GM23338 (cell line): ENCODE measurements at regions not wholly inside any gene's neighbourhood (a gene's known extent, or its start where the extent isn't known, plus 50 kb on each side); places are given as distances from the start of the nearest gene placed in this dataset.

Source experiments
- ATAC-seq: fragments of 200-7000 bp; cut with Tn5 transposase; 3 replicates; pipeline ENCODE4 v1.9.1; 2020
- DNase-seq: peaks from one replicate; pipeline ENCODE4 v3.0.0-alpha.2; 2015; ENCODE audit warnings: low spot score
- H2AFZ ChIP-seq: fragments of 200-600 bp; sonication (generic); 2 replicates; pipeline ENCODE4 v1.8.0; 2016; ENCODE audit warnings: antibody characterized with exemption, mild to moderate bottlenecking, moderate library complexity
- H3F3A ChIP-seq: fragments of 200-600 bp; sonication (generic); replicated peaks from 2 replicates; pipeline ENCODE4 v1.8.0; 2017; ENCODE audit warnings: antibody characterized with exemption, mixed run types, low read depth
- H3K27ac ChIP-seq: fragments of 200-600 bp; sonication (generic); 2 replicates; pipeline ENCODE4 v1.6.1; 2016; ENCODE audit warnings: low read depth
- H3K27me3 ChIP-seq: fragments of 200-600 bp; sonication (generic); 2 replicates; pipeline ENCODE4 v1.8.0; 2016; ENCODE audit warnings: mild to moderate bottlenecking, mixed run types, moderate library complexity; ENCODE audit not compliant: insufficient read depth
- H3K36me3 ChIP-seq: fragments of 200-600 bp; sonication (generic); 2 replicates; pipeline ENCODE4 v1.8.0; 2016; ENCODE audit warnings: mild to moderate bottlenecking; ENCODE audit not compliant: insufficient read depth
- H3K4me1 ChIP-seq: fragments of 200-600 bp; sonication (generic); 2 replicates; pipeline ENCODE4 v1.8.0; 2016; ENCODE audit warnings: mild to moderate bottlenecking, moderate library complexity; ENCODE audit not compliant: insufficient read depth
- H3K4me2 ChIP-seq: fragments of 200-600 bp; sonication (generic); 2 replicates; pipeline ENCODE4 v1.7.1; 2017; ENCODE audit warnings: mixed run types
- H3K4me3 ChIP-seq: fragments of 200-600 bp; sonication (generic); 2 replicates; pipeline ENCODE4 v1.6.1; 2016; ENCODE audit warnings: mixed run types
- H3K79me2 ChIP-seq: fragments of 200-600 bp; sonication (generic); replicated peaks from 2 replicates; pipeline ENCODE4 v1.8.0; 2017; ENCODE audit warnings: mild to moderate bottlenecking; ENCODE audit not compliant: insufficient read depth
- H3K9me2 ChIP-seq: fragments of 200-600 bp; sonication (generic); 2 replicates; pipeline ENCODE4 v1.8.0; 2017; ENCODE audit not compliant: insufficient read depth
- H4K20me1 ChIP-seq: fragments of 200-600 bp; sonication (generic); replicated peaks from 2 replicates; pipeline ENCODE4 v1.8.0; 2017; ENCODE audit warnings: mild to moderate bottlenecking; ENCODE audit not compliant: insufficient read depth
- H3K27ac Mint-ChIP-seq: 2 replicates; pipeline ENCODE4 v1.8.0; 2020; ENCODE audit warnings: inconsistent platforms, mild to moderate bottlenecking, moderate library complexity, mixed read lengths
- H3K27me3 Mint-ChIP-seq: 3 replicates; pipeline ENCODE4 v1.8.0; 2022; ENCODE audit warnings: low read depth, mild to moderate bottlenecking, moderate library complexity, mixed read lengths, inconsistent platforms; ENCODE audit not compliant: insufficient read depth, poor library complexity
- H3K36me3 Mint-ChIP-seq: 3 replicates; pipeline ENCODE4 v1.8.0; 2021; ENCODE audit warnings: low read depth, mild to moderate bottlenecking, inconsistent platforms, moderate library complexity, mixed read lengths
- H3K4me1 Mint-ChIP-seq: 3 replicates; pipeline ENCODE4 v1.8.0; 2020; ENCODE audit warnings: mild to moderate bottlenecking, inconsistent platforms, mixed read lengths
- H3K4me3 Mint-ChIP-seq: 3 replicates; pipeline ENCODE4 v1.8.0; 2021; ENCODE audit warnings: moderate library complexity, mild to moderate bottlenecking, inconsistent platforms, mixed read lengths
- H3K9me3 Mint-ChIP-seq: 3 replicates; pipeline ENCODE4 v1.8.0; 2020; ENCODE audit warnings: moderate library complexity, mild to moderate bottlenecking, inconsistent platforms, mixed read lengths
- EZH2 ChIP-seq: fragments of 200-600 bp; sonication (generic); IDR thresholded peaks from one replicate; pipeline ENCODE4 v1.8.0; 2017; ENCODE audit warnings: antibody characterized with exemption, mild to moderate bottlenecking, low read depth; ENCODE audit not compliant: unreplicated experiment
- EZH2phosphoT487 ChIP-seq: fragments of 200-600 bp; sonication (generic); IDR thresholded peaks from one replicate; pipeline ENCODE4 v1.8.1; 2018; ENCODE audit warnings: antibody characterized with exemption; ENCODE audit not compliant: unreplicated experiment
- JUNB ChIP-seq: IDR thresholded peaks from one replicate; pipeline ENCODE4 v1.6.1; 2016; ENCODE audit warnings: antibody characterized with exemption; ENCODE audit not compliant: unreplicated experiment
- NANOG ChIP-seq: IDR thresholded peaks from 2 replicates; pipeline ENCODE4 v1.6.1; 2016; ENCODE audit warnings: antibody characterized with exemption, borderline replicate concordance
- POLR2AphosphoS5 ChIP-seq: IDR thresholded peaks from 2 replicates; pipeline ENCODE4 v1.6.1; 2016; ENCODE audit warnings: antibody characterized with exemption, low read depth
- STAT1 ChIP-seq: IDR thresholded peaks from one replicate; pipeline ENCODE4 v1.6.1; 2016; ENCODE audit warnings: antibody characterized with exemption; ENCODE audit not compliant: unreplicated experiment
- ZNF114 ChIP-seq: fragments of 250-450 bp; sonication (Bioruptor Pico); IDR thresholded peaks from 2 replicates; pipeline ENCODE4 v1.5.0; 2020; ENCODE audit warnings: mild to moderate bottlenecking, moderate library complexity
- ZNF331 ChIP-seq: fragments of 250-450 bp; sonication (Bioruptor Pico); IDR thresholded peaks from 2 replicates; pipeline ENCODE4 v1.5.0; 2020; ENCODE audit warnings: low read depth, mild to moderate bottlenecking, moderate library complexity
- ZNF462 ChIP-seq: fragments of 250-450 bp; sonication (Bioruptor Pico); IDR thresholded peaks from 2 replicates; pipeline ENCODE4 v1.5.0; 2020; ENCODE audit warnings: mild to moderate bottlenecking, moderate library complexity
- TF ChIP-seq, protein P1 (sequence below): IDR thresholded peaks from one replicate; pipeline ENCODE4 v1.6.1; 2018; ENCODE audit warnings: antibody characterized with exemption; ENCODE audit not compliant: unreplicated experiment

DNA sequence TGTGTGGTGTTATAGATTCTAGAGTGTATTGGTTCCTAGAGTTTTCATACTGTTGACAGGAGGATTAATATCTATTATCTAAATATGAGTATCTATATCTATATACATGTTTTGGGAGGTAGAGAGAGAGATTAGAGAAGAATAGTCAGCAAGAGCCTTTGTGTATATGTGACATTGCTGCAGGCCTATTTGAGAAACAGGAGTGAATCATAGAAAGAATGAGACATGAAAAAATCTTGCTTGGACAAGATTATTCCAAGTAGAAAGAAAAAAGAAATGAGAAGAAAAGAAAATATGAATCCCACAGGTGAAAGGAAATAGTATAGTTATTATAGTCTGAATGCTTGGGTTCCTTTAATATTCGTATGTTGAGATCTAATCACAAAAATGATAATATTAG, 720.4 kb downstream of the RERGL start:
- Mint-ChIP-seq H3K4me1 (no peaks in the 10 kb centered on the region), H3K27ac (no peak overlapping the region), H3K36me3 (no peaks in the 10 kb centered on the region), H3K9me3 (no peaks in the 10 kb centered on the region), H3K4me3 (no peak overlapping the region), H3K27me3 (no peaks in the 10 kb centered on the region)
- Histone ChIP-seq H3K27ac (no peak overlapping the region), H3K4me1 (no peaks in the 10 kb centered on the region), H3K27me3 (no peaks in the 10 kb centered on the region), H3K4me3 (no peak overlapping the region), H2AFZ (no peak overlapping the region), H3K79me2 (no peaks in the 10 kb centered on the region), H3F3A (no peaks in the 10 kb centered on the region), H3K4me2 (no peak overlapping the region), H3K36me3 (no peaks in the 10 kb centered on the region), H3K9me2 (no peaks in the 10 kb centered on the region), H4K20me1 (peaks cover 2% of the 10 kb centered on the region; the same call in 1 of the 2 replicates)
- TF ChIP-seq ZNF114 (no peak), EZH2 (no peak), STAT1 (no peak), JUNB (no peak), POLR2AphosphoS5 (no peak), ZNF462 (no peak), NANOG (no peak), ZNF331 (CRISPR knock-in tag) (no peak), EZH2phosphoT487 (no peak)
- TF ChIP-seq, protein P1, sequence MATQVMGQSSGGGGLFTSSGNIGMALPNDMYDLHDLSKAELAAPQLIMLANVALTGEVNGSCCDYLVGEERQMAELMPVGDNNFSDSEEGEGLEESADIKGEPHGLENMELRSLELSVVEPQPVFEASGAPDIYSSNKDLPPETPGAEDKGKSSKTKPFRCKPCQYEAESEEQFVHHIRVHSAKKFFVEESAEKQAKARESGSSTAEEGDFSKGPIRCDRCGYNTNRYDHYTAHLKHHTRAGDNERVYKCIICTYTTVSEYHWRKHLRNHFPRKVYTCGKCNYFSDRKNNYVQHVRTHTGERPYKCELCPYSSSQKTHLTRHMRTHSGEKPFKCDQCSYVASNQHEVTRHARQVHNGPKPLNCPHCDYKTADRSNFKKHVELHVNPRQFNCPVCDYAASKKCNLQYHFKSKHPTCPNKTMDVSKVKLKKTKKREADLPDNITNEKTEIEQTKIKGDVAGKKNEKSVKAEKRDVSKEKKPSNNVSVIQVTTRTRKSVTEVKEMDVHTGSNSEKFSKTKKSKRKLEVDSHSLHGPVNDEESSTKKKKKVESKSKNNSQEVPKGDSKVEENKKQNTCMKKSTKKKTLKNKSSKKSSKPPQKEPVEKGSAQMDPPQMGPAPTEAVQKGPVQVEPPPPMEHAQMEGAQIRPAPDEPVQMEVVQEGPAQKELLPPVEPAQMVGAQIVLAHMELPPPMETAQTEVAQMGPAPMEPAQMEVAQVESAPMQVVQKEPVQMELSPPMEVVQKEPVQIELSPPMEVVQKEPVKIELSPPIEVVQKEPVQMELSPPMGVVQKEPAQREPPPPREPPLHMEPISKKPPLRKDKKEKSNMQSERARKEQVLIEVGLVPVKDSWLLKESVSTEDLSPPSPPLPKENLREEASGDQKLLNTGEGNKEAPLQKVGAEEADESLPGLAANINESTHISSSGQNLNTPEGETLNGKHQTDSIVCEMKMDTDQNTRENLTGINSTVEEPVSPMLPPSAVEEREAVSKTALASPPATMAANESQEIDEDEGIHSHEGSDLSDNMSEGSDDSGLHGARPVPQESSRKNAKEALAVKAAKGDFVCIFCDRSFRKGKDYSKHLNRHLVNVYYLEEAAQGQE, result no peak
- DNase-seq (no peak), ATAC-seq (no peak)
